ENCODE measurements at regions not wholly inside any gene's neighbourhood (a gene's known extent, or its start where the extent isn't known, plus 50 kb on each side); places are given as distances from the start of the nearest gene placed in this dataset.

DNA sequence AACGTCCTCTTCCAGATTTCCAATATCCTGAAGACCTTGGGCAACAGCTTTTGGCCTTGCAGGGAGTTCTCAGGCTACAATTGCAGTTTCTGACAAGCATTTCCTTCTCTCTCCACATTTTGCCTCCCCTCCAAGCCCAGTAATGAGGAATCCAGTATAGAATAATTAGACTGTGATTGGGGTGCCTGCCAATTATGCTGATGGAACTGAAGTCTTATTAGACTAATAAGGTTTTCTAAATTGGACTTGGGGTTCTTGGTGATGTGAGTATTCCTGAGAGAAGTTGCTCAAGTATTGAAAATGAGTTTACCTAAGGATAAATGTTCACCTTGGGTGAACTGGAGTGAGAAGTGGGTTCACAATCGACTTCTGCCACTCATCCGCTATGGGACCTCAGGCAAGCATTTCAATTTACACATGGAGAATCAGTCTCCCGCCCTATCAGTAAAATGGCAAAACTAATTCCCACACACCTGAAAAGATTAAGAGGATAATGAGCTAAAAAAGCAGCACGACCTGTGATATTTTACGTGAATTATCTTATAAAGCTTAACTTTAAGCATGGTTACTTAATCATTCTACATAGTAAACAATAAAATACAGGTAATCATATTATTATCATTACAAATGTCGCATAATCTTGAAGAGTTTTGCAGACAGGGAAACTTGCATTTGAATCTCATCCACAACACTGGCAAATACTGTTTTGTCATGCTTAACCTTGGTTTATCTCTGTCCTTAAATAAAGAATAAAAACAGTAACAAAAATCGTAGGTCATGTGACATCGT is 628.0 kb downstream of the TMEM114 start:
- TF ChIP-seq POLR2A (IDR thresholded peaks at IDR 0.05; ENCODE audit: low read depth, low read length), result no peak
- TF ChIP-seq POLR2AphosphoS5 (IDR thresholded peaks at IDR 0.05; ENCODE audit: low read depth, low read length), result no peak
- TF ChIP-seq PAX5 (IDR thresholded peaks at IDR 0.05; ENCODE audit: insufficient read depth, low read length, severe bottlenecking), result no peak
- TF ChIP-seq TAF1 (IDR thresholded peaks at IDR 0.05; ENCODE audit: low read depth, low read length), result no peak
- no peak for TF ChIP-seq POU2F2 (IDR thresholded peaks at IDR 0.05; ENCODE audit: low read depth, low read length)
- no peak for TF ChIP-seq SPI1 (IDR thresholded peaks at IDR 0.05; ENCODE audit: low read depth, low read length)

Measured in GM12891 (cell line).